SK-N-SH treated with all-trans-retinoic acid at 6 μM for 48 hours (cell line): ENCODE measurements at regions not wholly inside any gene's neighbourhood (a gene's known extent, or its start where the extent isn't known, plus 50 kb on each side); places are given as distances from the start of the nearest gene placed in this dataset.

Source experiments
- ATAC-seq: fragments of 200-7000 bp; cut with Tn5 transposase; 3 replicates; pipeline ENCODE4 v1.9.1; 2020; ENCODE audit warnings: mild to moderate bottlenecking, moderate library complexity
- ARNTL ChIP-seq: fragments of 450-650 bp; formaldehyde crosslinking; IDR thresholded peaks from 2 replicates; pipeline ENCODE4 v1.5.0; 2020; ENCODE audit warnings: low read depth, mild to moderate bottlenecking, moderate library complexity, borderline replicate concordance
- BACH2 ChIP-seq: fragments of 250-450 bp; sonication (Bioruptor Pico); IDR thresholded peaks from 2 replicates; pipeline ENCODE4 v1.9.0; 2021; ENCODE audit warnings: mild to moderate bottlenecking, borderline replicate concordance
- CSDC2 ChIP-seq: fragments of 250-450 bp; sonication (Bioruptor Pico); IDR thresholded peaks from 2 replicates; pipeline ENCODE4 v1.5.0; 2020; ENCODE audit warnings: mild to moderate bottlenecking, moderate library complexity
- ESRRG ChIP-seq: fragments of 250-450 bp; sonication (Bioruptor Pico); IDR thresholded peaks from 2 replicates; pipeline ENCODE4 v1.6.1; 2021; ENCODE audit warnings: mild to moderate bottlenecking
- GLIS3 ChIP-seq: fragments of 250-450 bp; sonication (Bioruptor Pico); IDR thresholded peaks from 2 replicates; pipeline ENCODE4 v1.5.0; 2020; ENCODE audit warnings: mild to moderate bottlenecking, moderate library complexity
- ISL1 ChIP-seq: fragments of 250-450 bp; sonication (Bioruptor Pico); IDR thresholded peaks from 2 replicates; pipeline ENCODE4 v2.1.2; 2022; ENCODE audit warnings: mild to moderate bottlenecking, moderate library complexity
- OSR1 ChIP-seq: fragments of 250-450 bp; sonication (Bioruptor Pico); IDR thresholded peaks from 2 replicates; pipeline ENCODE4 v1.8.0; 2022; ENCODE audit warnings: moderate library complexity, mild to moderate bottlenecking, inconsistent platforms
- PATZ1 ChIP-seq: fragments of 250-450 bp; sonication (Bioruptor Pico); IDR thresholded peaks from 2 replicates; pipeline ENCODE4 v1.8.0; 2020; ENCODE audit warnings: mild to moderate bottlenecking, moderate library complexity, borderline replicate concordance
- PPARA ChIP-seq: fragments of 250-450 bp; sonication (Bioruptor Pico); IDR thresholded peaks from 2 replicates; pipeline ENCODE4 v1.5.0; 2020; ENCODE audit warnings: mild to moderate bottlenecking, borderline replicate concordance
- RARB ChIP-seq: fragments of 250-450 bp; sonication (Bioruptor Pico); IDR thresholded peaks from 2 replicates; pipeline ENCODE4 v1.8.0; 2021; ENCODE audit warnings: mild to moderate bottlenecking, moderate library complexity
- SNAI2 ChIP-seq: fragments of 250-450 bp; sonication (Bioruptor Pico); IDR thresholded peaks from 2 replicates; pipeline ENCODE4 v1.5.0; 2020; ENCODE audit warnings: mild to moderate bottlenecking, moderate library complexity
- TCF4 ChIP-seq: fragments of 250-450 bp; sonication (Bioruptor Pico); IDR thresholded peaks from 2 replicates; pipeline ENCODE4 v1.8.0; 2021; ENCODE audit warnings: mild to moderate bottlenecking, moderate library complexity, borderline replicate concordance
- TOX ChIP-seq: fragments of 250-450 bp; sonication (Bioruptor Pico); IDR thresholded peaks from 2 replicates; pipeline ENCODE4 v1.8.0; 2021; ENCODE audit warnings: mild to moderate bottlenecking, moderate library complexity, borderline replicate concordance
- TSHZ2 ChIP-seq: fragments of 250-450 bp; sonication (Bioruptor Pico); IDR thresholded peaks from 2 replicates; pipeline ENCODE4 v1.5.0; 2020; ENCODE audit warnings: mild to moderate bottlenecking, moderate library complexity
- ZFP3 ChIP-seq: fragments of 250-450 bp; sonication (Bioruptor Pico); IDR thresholded peaks from 2 replicates; pipeline ENCODE4 v1.5.0; 2020; ENCODE audit warnings: mild to moderate bottlenecking, moderate library complexity
- ZFP30 ChIP-seq: fragments of 450-650 bp; formaldehyde crosslinking; IDR thresholded peaks from 2 replicates; pipeline ENCODE4 v1.5.0; 2022; ENCODE audit warnings: mild to moderate bottlenecking, moderate library complexity
- ZNF565 ChIP-seq: fragments of 450-650 bp; formaldehyde crosslinking; conservative IDR thresholded peaks from 2 replicates; pipeline ENCODE4 v1.5.0; 2020; ENCODE audit warnings: low read depth, mild to moderate bottlenecking, moderate library complexity
- ZNF70 ChIP-seq: fragments of 450-650 bp; formaldehyde crosslinking; IDR thresholded peaks from 2 replicates; pipeline ENCODE4 v1.5.0; 2020; ENCODE audit warnings: mild to moderate bottlenecking, moderate library complexity
- ZNF8 ChIP-seq: fragments of 450-650 bp; formaldehyde crosslinking; IDR thresholded peaks from 2 replicates; pipeline ENCODE4 v1.5.0; 2020; ENCODE audit warnings: mild to moderate bottlenecking, moderate library complexity
- TF ChIP-seq, protein P1 (sequence below): fragments of 250-450 bp; sonication (Bioruptor Pico); IDR thresholded peaks from 2 replicates; pipeline ENCODE4 v1.8.0; 2021; ENCODE audit warnings: low read depth, mild to moderate bottlenecking, moderate library complexity, borderline replicate concordance
- TF ChIP-seq, protein P2 (sequence below): fragments of 250-450 bp; sonication (Bioruptor Pico); IDR thresholded peaks from 2 replicates; pipeline ENCODE4 v1.5.1; 2020; ENCODE audit warnings: low read depth, mild to moderate bottlenecking, moderate library complexity

DNA sequence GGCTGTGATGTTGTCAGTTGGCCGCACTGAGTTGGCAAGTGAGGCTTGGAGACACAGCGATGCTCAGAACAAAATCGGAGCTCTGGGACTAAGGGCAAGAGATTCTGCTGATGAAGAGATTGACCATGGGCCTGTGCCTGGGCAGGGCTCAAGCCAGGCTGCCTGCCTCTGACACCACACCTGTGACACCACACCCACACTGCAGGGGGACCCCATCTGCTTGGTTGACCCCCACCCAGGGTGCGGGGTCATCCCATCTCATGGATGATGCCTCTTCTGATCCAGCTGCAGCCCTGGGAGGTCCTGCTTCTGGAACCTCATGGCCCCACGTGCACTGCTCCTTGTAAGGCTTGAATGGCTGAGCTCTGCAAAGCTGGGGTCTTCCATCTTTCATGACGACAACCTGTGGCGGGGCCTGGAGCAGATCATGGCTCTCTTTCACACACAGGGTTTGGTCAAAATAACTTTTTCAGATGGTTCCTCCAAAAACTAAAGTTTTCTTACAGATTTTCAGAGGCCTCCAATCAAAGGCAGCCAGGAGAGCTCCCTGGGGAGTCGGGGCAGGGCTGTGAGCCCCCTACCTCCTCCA, 185.2 kb downstream of the GADD45G start:
- ATAC-seq, result no peak
- TF ChIP-seq TSHZ2 (CRISPR knock-in tag) (no peak), ZFP3 (no peak), ZNF70 (CRISPR knock-in tag) (no peak), ZNF8 (CRISPR knock-in tag) (no peak), TOX (no peak), ISL1 (CRISPR knock-in tag) (no peak), ZFP30 (CRISPR knock-in tag) (no peak), TCF4 (no peak), BACH2 (CRISPR knock-in tag) (no peak), GLIS3 (no peak), RARB (no peak), CSDC2 (CRISPR knock-in tag) (no peak), PATZ1 (CRISPR knock-in tag) (no peak), PPARA (CRISPR knock-in tag) (no peak), OSR1 (CRISPR knock-in tag) (no peak), ARNTL (CRISPR knock-in tag) (no peak), ZNF565 (CRISPR knock-in tag) (no peak), SNAI2 (CRISPR knock-in tag) (no peak)
- TF ChIP-seq, protein P1, sequence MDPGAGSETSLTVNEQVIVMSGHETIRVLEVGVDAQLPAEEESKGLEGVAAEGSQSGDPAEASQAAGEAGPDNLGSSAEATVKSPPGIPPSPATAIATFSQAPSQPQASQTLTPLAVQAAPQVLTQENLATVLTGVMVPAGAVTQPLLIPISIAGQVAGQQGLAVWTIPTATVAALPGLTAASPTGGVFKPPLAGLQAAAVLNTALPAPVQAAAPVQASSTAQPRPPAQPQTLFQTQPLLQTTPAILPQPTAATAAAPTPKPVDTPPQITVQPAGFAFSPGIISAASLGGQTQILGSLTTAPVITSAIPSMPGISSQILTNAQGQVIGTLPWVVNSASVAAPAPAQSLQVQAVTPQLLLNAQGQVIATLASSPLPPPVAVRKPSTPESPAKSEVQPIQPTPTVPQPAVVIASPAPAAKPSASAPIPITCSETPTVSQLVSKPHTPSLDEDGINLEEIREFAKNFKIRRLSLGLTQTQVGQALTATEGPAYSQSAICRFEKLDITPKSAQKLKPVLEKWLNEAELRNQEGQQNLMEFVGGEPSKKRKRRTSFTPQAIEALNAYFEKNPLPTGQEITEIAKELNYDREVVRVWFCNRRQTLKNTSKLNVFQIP (CRISPR knock-in tag), result no peak
- TF ChIP-seq, protein P2, sequence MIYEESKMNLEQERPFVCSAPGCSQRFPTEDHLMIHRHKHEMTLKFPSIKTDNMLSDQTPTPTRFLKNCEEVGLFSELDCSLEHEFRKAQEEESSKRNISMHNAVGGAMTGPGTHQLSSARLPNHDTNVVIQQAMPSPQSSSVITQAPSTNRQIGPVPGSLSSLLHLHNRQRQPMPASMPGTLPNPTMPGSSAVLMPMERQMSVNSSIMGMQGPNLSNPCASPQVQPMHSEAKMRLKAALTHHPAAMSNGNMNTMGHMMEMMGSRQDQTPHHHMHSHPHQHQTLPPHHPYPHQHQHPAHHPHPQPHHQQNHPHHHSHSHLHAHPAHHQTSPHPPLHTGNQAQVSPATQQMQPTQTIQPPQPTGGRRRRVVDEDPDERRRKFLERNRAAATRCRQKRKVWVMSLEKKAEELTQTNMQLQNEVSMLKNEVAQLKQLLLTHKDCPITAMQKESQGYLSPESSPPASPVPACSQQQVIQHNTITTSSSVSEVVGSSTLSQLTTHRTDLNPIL, result no peak

GRCh38 chr9:89790542-89791109, 185.8 kb downstream of the GADD45G start:
- no peak for TF ChIP-seq ZNF8 (CRISPR knock-in tag)
- no peak for TF ChIP-seq RARB
- TF ChIP-seq ISL1 (CRISPR knock-in tag), result no peak
- TF ChIP-seq ESRRG (CRISPR knock-in tag), result no peak
- TF ChIP-seq ZNF70 (CRISPR knock-in tag), result no peak
- no peak for ATAC-seq

DNA sequence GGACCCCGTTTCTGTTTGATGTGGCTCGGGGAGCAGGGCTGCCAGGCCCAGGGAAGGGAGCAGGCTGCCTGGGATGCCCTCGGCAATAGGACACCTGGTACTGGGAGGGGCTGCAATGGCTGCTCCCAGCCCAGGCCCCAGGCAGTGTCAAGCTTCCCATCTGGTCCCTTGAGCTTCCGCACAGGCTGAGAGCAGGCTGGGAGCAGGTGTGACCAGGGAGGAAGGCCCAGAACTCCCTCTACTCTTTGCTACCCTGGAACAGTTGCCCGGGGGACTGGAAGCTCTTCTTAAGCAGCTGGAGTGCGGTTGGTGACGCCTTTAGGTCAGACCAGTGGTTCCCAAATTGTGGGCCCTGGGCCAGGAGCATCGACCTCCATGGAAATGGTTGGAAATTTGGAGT, 186.9 kb downstream of the GADD45G start:
- no peak for ATAC-seq
- no peak for TF ChIP-seq ESRRG (CRISPR knock-in tag)
